Amniotic stem cell (primary cell): ENCODE measurements at regions not wholly inside any gene's neighbourhood (a gene's known extent, or its start where the extent isn't known, plus 50 kb on each side); places are given as distances from the start of the nearest gene placed in this dataset.
"Not testable (repeated sequence)": the region's sequence is repeated elsewhere in the genome, so short reads cannot be mapped to it uniquely, and the experiment has no call there.

Experiments
- DNase-seq: peaks from one replicate; lab custom pipeline; 2025; lab: John Stamatoyannopoulos, UW

- DNase-seq, result no peak
Measured at GRCh38 chr16:52051414-52052172, 495.4 kb downstream of the TOX3 start.

- no peak for DNase-seq
Measured at GRCh38 chr16:52050418-52050817, 496.5 kb downstream of the TOX3 start.

- DNase-seq, result no peak
Measured at GRCh38 chr16:52035436-52035835, 511.5 kb downstream of the TOX3 start.

GRCh38 chr16:52034830-52035229, 512.1 kb downstream of the TOX3 start:
- no peak for DNase-seq

GRCh38 chr16:52033992-52034391, 513.0 kb downstream of the TOX3 start:
- no peak for DNase-seq

- no peak for DNase-seq
Measured at GRCh38 chr16:52022980-52023379, 524.0 kb downstream of the TOX3 start.

GRCh38 chr16:52022177-52022576, 524.8 kb downstream of the TOX3 start:
- DNase-seq, result no peak

- DNase-seq, result no peak
Measured at GRCh38 chr16:52016387-52016786, 530.6 kb downstream of the TOX3 start.

- DNase-seq, result no peak
Measured at GRCh38 chr16:52005551-52005950, 541.4 kb downstream of the TOX3 start.

GRCh38 chr16:52004343-52004742, 542.6 kb downstream of the TOX3 start:
- DNase-seq, result no peak

- DNase-seq, result no peak
Measured at GRCh38 chr16:52002026-52002425, 544.9 kb downstream of the TOX3 start.

- no peak for DNase-seq
Measured at GRCh38 chr16:51996516-51996915, 550.4 kb downstream of the TOX3 start.

GRCh38 chr16:51994597-51994996, 552.3 kb downstream of the TOX3 start:
- DNase-seq, result no peak

- no peak for DNase-seq
Measured at GRCh38 chr16:51989637-51990230, 557.2 kb downstream of the TOX3 start.

GRCh38 chr16:51988977-51989376, 558.0 kb downstream of the TOX3 start:
- no peak for DNase-seq

GRCh38 chr16:51987519-51987918, 559.4 kb downstream of the TOX3 start:
- DNase-seq, result no peak

- no peak for DNase-seq
Measured at GRCh38 chr16:51986717-51987116, 560.2 kb downstream of the TOX3 start.

GRCh38 chr16:51986301-51986700, 560.6 kb downstream of the TOX3 start:
- DNase-seq, result no peak

- no peak for DNase-seq
Measured at GRCh38 chr16:51985126-51985525, 561.8 kb downstream of the TOX3 start.

- DNase-seq, result no peak
Measured at GRCh38 chr16:51984395-51984794, 562.5 kb downstream of the TOX3 start.

- DNase-seq, result peak; percentile 56
Measured at GRCh38 chr16:51982715-51983680, 563.9 kb downstream of the TOX3 start.

GRCh38 chr16:51981725-51982124, 565.2 kb downstream of the TOX3 start:
- no peak for DNase-seq

GRCh38 chr16:51977506-51977905, 569.4 kb downstream of the TOX3 start:
- not testable (repeated sequence) for DNase-seq
